Smooth muscle cell (in vitro differentiated cells): ENCODE measurements at regions not wholly inside any gene's neighbourhood (a gene's known extent, or its start where the extent isn't known, plus 50 kb on each side); places are given as distances from the start of the nearest gene placed in this dataset.
"Not testable (repeated sequence)": the region's sequence is repeated elsewhere in the genome, so short reads cannot be mapped to it uniquely, and the experiment has no call there.

Experiments
- DNase-seq: peaks from one replicate; lab custom pipeline; 2025; ENCODE audit not compliant: unreplicated experiment; lab: John Stamatoyannopoulos, UW
- H2AFZ ChIP-seq: fragments of 200-600 bp; sonication (generic); 2 replicates; pipeline ENCODE4 v1.6.0; 2016; ENCODE audit warnings: antibody characterized with exemption, low read depth, mild to moderate bottlenecking
- H3F3A ChIP-seq: fragments of 200-600 bp; sonication (generic); 2 replicates; pipeline ENCODE4 v1.6.0; 2017; ENCODE audit warnings: antibody characterized with exemption, low read depth
- H3K27ac ChIP-seq: fragments of 200-600 bp; sonication (generic); 2 replicates; pipeline ENCODE4 v1.5.1; 2016; ENCODE audit warnings: low read depth, mild to moderate bottlenecking
- H3K27me3 ChIP-seq: fragments of 200-600 bp; sonication (generic); 2 replicates; pipeline ENCODE4 v1.6.1; 2016; ENCODE audit warnings: low read depth, mild to moderate bottlenecking
- H3K36me3 ChIP-seq: fragments of 200-600 bp; sonication (generic); 2 replicates; pipeline ENCODE4 v1.5.1; 2016; ENCODE audit warnings: low read depth
- H3K4me1 ChIP-seq: fragments of 200-600 bp; sonication (generic); 2 replicates; pipeline ENCODE4 v1.5.1; 2016; ENCODE audit warnings: low read depth
- H3K4me2 ChIP-seq: fragments of 200-600 bp; sonication (generic); 2 replicates; pipeline ENCODE4 v1.6.0; 2016; ENCODE audit warnings: mild to moderate bottlenecking
- H3K4me3 ChIP-seq: fragments of 200-600 bp; sonication (generic); 2 replicates; pipeline ENCODE4 v1.5.1; 2016; ENCODE audit warnings: mild to moderate bottlenecking
- H3K79me2 ChIP-seq: fragments of 200-600 bp; sonication (generic); 2 replicates; pipeline ENCODE4 v1.6.0; 2016; ENCODE audit warnings: low read depth, mild to moderate bottlenecking
- H3K9ac ChIP-seq: fragments of 200-600 bp; sonication (generic); 2 replicates; pipeline ENCODE4 v1.6.0; 2016; ENCODE audit warnings: low read depth
- H3K9me3 ChIP-seq: fragments of 200-600 bp; sonication (generic); replicated peaks from 2 replicates; pipeline ENCODE4 v1.5.1; 2016; ENCODE audit warnings: low read depth
- H4K20me1 ChIP-seq: fragments of 200-600 bp; sonication (generic); 2 replicates; pipeline ENCODE4 v1.6.0; 2016; ENCODE audit warnings: low read depth
- CTCF ChIP-seq: fragments of 200-600 bp; sonication (generic); IDR thresholded peaks from 2 replicates; pipeline ENCODE4 v1.5.1; 2017; ENCODE audit warnings: borderline replicate concordance, mild to moderate bottlenecking, antibody characterized with exemption; ENCODE audit not compliant: insufficient read depth, poor library complexity, severe bottlenecking
- WGBS: methylation state at CpG from one replicate; pipeline ENCODE4 v1.1.7; 2016; ENCODE audit warnings: low lambda C conversion rate; 5-methylcytosine and 5-hydroxymethylcytosine counted together

GRCh38 chr6:48664826-48665225 is 553.8 kb upstream of the PTCHD4 start:
- no peaks in the 10 kb centered on the region for H4K20me1 ChIP-seq
- 33% methylated on average over 3 of the region's 3 CpGs for WGBS

DNA sequence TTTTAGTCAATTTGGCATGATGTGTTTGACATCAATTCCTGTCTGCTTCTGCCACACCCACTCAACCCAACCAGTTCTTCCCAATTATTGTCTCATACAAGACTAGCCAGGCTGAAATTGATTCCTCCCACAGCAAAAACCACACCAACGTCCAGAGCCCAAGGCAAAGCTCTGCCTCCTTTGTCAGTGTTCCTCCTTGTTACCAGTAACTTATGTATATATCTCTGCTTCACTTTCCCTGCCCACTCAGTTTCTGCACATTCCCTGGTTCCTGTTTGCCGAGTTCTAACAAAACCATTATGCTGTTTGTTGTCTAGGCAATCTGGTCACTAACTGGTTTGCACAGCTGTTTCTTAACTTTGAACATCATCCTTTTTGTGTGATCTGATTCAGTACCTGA is 547.9 kb upstream of the PTCHD4 start:
- H3K4me1 ChIP-seq, result no peaks in the 10 kb centered on the region
- TF ChIP-seq CTCF, result no peak
- H3K27ac ChIP-seq, result no peak overlapping the region
- no peak overlapping the region for H3K4me3 ChIP-seq
- H3K36me3 ChIP-seq, result no peaks in the 10 kb centered on the region
- no peak overlapping the region for H2AFZ ChIP-seq
- no peak overlapping the region for H3K4me2 ChIP-seq
- 40% methylated on average over 2 of the region's 2 CpGs for WGBS
- no peak for DNase-seq
- no peak overlapping the region for H3K9ac ChIP-seq
- no peaks in the 10 kb centered on the region for H3K9me3 ChIP-seq
- no peaks in the 10 kb centered on the region for H3F3A ChIP-seq
- H4K20me1 ChIP-seq, result no peaks in the 10 kb centered on the region
- H3K27me3 ChIP-seq, result peaks cover 9% of the 10 kb centered on the region
- no peaks in the 10 kb centered on the region for H3K79me2 ChIP-seq

More at GRCh38 chr6:48664826-48665225, 553.8 kb upstream of the PTCHD4 start:
- no peak overlapping the region for H3K4me3 ChIP-seq
- no peaks in the 10 kb centered on the region for H3F3A ChIP-seq
- no peaks in the 10 kb centered on the region for H3K9me3 ChIP-seq
- no peaks in the 10 kb centered on the region for H3K27me3 ChIP-seq
- no peak for DNase-seq
- no peaks in the 10 kb centered on the region for H3K36me3 ChIP-seq
- no peak overlapping the region for H3K27ac ChIP-seq
- no peak for TF ChIP-seq CTCF
- no peaks in the 10 kb centered on the region for H3K4me1 ChIP-seq
- no peak overlapping the region for H3K4me2 ChIP-seq
- H3K79me2 ChIP-seq, result no peaks in the 10 kb centered on the region
- H3K9ac ChIP-seq, result no peak overlapping the region
- H2AFZ ChIP-seq, result no peak overlapping the region

- H3K36me3 ChIP-seq, result no peaks in the 10 kb centered on the region
- no peak for TF ChIP-seq CTCF
- H3K27ac ChIP-seq, result no peak overlapping the region
- no peak overlapping the region for H3K4me2 ChIP-seq
- no peaks in the 10 kb centered on the region for H3K4me1 ChIP-seq
- H3K9me3 ChIP-seq, result peaks cover 4% of the 10 kb centered on the region
- H2AFZ ChIP-seq, result no peak overlapping the region
- no peaks in the 10 kb centered on the region for H3F3A ChIP-seq
- 47% methylated on average over 2 of the region's 2 CpGs for WGBS
- no peak overlapping the region for H3K4me3 ChIP-seq
- H3K9ac ChIP-seq, result no peak overlapping the region
- no peaks in the 10 kb centered on the region for H4K20me1 ChIP-seq
- no peak for DNase-seq
- H3K27me3 ChIP-seq, result no peaks in the 10 kb centered on the region
- H3K79me2 ChIP-seq, result no peaks in the 10 kb centered on the region
Observed at GRCh38 chr6:48641544-48641943, 530.5 kb upstream of the PTCHD4 start.

GRCh38 chr6:48638796-48639195 is 527.8 kb upstream of the PTCHD4 start:
- not testable (repeated sequence) for H3K4me3 ChIP-seq, H3K9me3 ChIP-seq, H3K4me2 ChIP-seq, H2AFZ ChIP-seq, H3K27me3 ChIP-seq, H3K9ac ChIP-seq, DNase-seq, H4K20me1 ChIP-seq, H3K79me2 ChIP-seq, H3K4me1 ChIP-seq, H3K36me3 ChIP-seq, H3F3A ChIP-seq, H3K27ac ChIP-seq
- 50% methylated on average over 1 of the region's 1 CpG for WGBS
